ENCODE measurements at regions not wholly inside any gene's neighbourhood (a gene's known extent, or its start where the extent isn't known, plus 50 kb on each side); places are given as distances from the start of the nearest gene placed in this dataset.

DNA sequence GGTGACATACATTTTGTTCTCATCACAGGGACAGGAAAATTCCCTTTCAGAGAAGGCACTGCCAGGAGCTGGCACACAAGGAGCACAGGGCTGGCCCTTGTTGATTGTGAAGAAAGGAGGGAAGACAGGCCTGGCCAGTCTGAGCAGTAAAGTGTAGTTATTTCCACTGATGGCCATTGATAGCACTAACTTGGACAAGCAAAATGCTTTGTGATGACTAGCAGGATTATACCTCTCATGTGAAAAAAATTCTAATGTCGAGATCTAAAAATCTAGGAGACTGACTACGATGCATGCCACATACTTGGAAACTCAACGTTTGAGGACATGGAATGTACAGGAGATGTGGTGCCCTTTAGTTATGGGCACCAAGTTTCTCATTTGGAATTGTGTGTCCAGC is 54.3 kb upstream of the ST8SIA2 start (continued):
- no peak for TF ChIP-seq ZNF529 (tag by site-specific recombination; IDR thresholded peaks at IDR 0.05; ENCODE audit: insufficient replicate concordance)

All from HEK293 (cell line).